Osteocyte (in vitro differentiated cells): ENCODE measurements at regions not wholly inside any gene's neighbourhood (a gene's known extent, or its start where the extent isn't known, plus 50 kb on each side); places are given as distances from the start of the nearest gene placed in this dataset.
"Not testable (repeated sequence)": the region's sequence is repeated elsewhere in the genome, so short reads cannot be mapped to it uniquely, and the experiment has no call there.

Experiments used
- DNase-seq: peaks from one replicate; pipeline ENCODE4 v3.0.0; 2021; ENCODE audit warnings: mixed read lengths; ENCODE audit not compliant: unreplicated experiment; ENCODE audit errors: extremely low spot score
- H3K27ac Mint-ChIP-seq: one replicate; pipeline ENCODE4 v1.8.0; 2021; ENCODE audit warnings: mild to moderate bottlenecking, mixed read lengths; ENCODE audit not compliant: unreplicated experiment
- H3K27me3 Mint-ChIP-seq: one replicate; pipeline ENCODE4 v1.8.0; 2021; ENCODE audit warnings: mixed read lengths; ENCODE audit not compliant: unreplicated experiment
- H3K36me3 Mint-ChIP-seq: one replicate; pipeline ENCODE4 v1.8.0; 2021; ENCODE audit warnings: mixed read lengths; ENCODE audit not compliant: unreplicated experiment
- H3K4me1 Mint-ChIP-seq: one replicate; pipeline ENCODE4 v1.8.0; 2021; ENCODE audit warnings: mixed read lengths; ENCODE audit not compliant: unreplicated experiment
- H3K4me3 Mint-ChIP-seq: one replicate; pipeline ENCODE4 v1.8.0; 2021; ENCODE audit warnings: mild to moderate bottlenecking, moderate library complexity, mixed read lengths; ENCODE audit not compliant: unreplicated experiment
- H3K9me3 Mint-ChIP-seq: one replicate; pipeline ENCODE4 v1.8.0; 2021; ENCODE audit warnings: mixed read lengths; ENCODE audit not compliant: unreplicated experiment
- CTCF ChIP-seq: fragments of 200-600 bp; sonication (generic); IDR thresholded peaks from 2 replicates; pipeline ENCODE4 v1.5.0; 2021; ENCODE audit warnings: antibody characterized with exemption, mild to moderate bottlenecking, moderate library complexity

DNA sequence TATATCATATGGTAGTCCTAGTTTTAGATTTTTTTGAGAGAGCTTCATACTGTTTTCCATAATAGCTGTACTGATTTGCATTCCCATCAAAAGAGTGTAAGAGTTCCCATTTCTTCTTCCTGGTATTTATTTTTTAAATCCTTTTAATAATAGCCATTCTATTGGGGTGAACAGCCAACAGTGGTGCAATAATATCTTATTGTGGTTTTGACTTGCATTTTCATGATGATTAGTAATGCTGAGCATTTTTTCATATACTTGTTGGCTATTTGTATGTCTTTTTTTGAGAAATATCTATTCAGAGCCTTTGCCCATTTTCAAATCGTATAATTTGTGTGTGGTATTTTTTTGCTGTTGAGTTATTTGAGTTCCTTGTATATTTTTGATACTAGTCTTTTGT lies 167.4 kb downstream of the FZD1 start:
- Mint-ChIP-seq H3K27me3 (peaks cover 12% of the 10 kb centered on the region), H3K27ac (no peak overlapping the region), H3K4me3 (no peak overlapping the region), H3K4me1 (peaks cover 7% of the 10 kb centered on the region), H3K9me3 (no peaks in the 10 kb centered on the region), H3K36me3 (no peaks in the 10 kb centered on the region)
- no peak for TF ChIP-seq CTCF
- no peak for DNase-seq

GRCh38 chr7:91434836-91435235 lies 170.6 kb downstream of the FZD1 start:
- peaks cover 2% of the 10 kb centered on the region for H3K36me3 Mint-ChIP-seq
- no peak for DNase-seq
- H3K9me3 Mint-ChIP-seq, result peaks cover 8% of the 10 kb centered on the region
- no peak overlapping the region for H3K27ac Mint-ChIP-seq
- no peak overlapping the region for H3K4me3 Mint-ChIP-seq
- no peak for TF ChIP-seq CTCF
- peaks cover 12% of the 10 kb centered on the region for H3K27me3 Mint-ChIP-seq
- H3K4me1 Mint-ChIP-seq, result peaks cover 7% of the 10 kb centered on the region

DNA sequence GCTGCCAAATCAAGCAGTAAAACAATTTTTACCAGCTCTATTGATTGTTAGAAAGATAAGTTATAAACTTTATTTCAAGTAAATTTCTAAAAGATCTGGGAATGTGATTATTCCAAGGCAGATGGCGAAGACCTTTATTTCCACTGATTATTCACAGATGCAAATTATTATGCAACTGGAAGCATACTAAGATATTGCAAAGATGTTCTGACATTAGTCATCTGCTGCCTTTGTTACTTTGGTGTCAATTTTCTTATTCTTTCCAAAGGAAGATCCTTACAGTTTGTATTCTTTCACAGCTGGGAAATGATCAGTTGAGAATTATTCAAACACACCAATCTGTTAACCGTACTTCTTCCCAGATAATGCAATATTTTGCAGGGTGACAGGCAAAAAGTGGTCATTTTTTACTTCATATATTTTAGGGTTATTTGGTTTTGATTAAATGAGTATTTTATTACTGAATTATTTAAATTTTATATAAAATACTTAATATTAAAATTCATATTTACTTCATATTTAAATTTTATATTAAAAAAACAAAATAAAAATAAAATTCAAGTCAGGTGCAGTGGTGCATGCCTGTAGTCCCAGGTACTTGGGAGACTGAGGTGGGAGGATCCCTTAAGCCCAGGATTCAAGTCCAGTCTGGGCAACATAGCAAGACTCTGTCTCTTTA lies 171.3 kb downstream of the FZD1 start:
- no peak overlapping the region for H3K27ac Mint-ChIP-seq
- no peak for TF ChIP-seq CTCF
- H3K4me3 Mint-ChIP-seq, result no peak overlapping the region
- peaks cover 12% of the 10 kb centered on the region for H3K9me3 Mint-ChIP-seq
- H3K4me1 Mint-ChIP-seq, result peaks cover 7% of the 10 kb centered on the region
- H3K27me3 Mint-ChIP-seq, result peaks cover 11% of the 10 kb centered on the region
- H3K36me3 Mint-ChIP-seq, result peaks cover 2% of the 10 kb centered on the region
- no peak for DNase-seq

DNA sequence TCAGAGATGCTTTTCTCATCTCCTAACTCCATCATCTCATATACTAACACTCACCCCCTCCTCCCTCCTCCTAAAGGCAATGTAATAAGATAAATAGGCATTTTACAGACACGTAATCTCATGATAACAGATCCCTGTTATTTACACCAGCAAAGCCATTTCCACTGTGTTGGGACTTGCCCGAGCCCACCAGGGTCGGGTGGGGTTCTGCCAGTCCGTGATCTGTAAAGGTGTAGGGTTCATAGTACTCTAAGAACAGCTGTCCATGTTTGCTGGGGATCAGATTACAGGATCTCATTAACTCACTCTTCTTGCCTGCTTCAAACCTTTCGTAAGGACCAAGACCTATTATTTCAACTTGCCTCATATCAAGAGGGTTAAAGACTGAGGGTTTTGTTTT lies 172.4 kb downstream of the FZD1 start:
- peaks cover 7% of the 10 kb centered on the region for H3K4me1 Mint-ChIP-seq
- no peak for TF ChIP-seq CTCF
- H3K36me3 Mint-ChIP-seq, result peaks cover 2% of the 10 kb centered on the region
- H3K27me3 Mint-ChIP-seq, result peaks cover 9% of the 10 kb centered on the region
- peaks cover 13% of the 10 kb centered on the region for H3K9me3 Mint-ChIP-seq
- no peak for DNase-seq
- H3K4me3 Mint-ChIP-seq, result no peak overlapping the region
- no peak overlapping the region for H3K27ac Mint-ChIP-seq

DNA sequence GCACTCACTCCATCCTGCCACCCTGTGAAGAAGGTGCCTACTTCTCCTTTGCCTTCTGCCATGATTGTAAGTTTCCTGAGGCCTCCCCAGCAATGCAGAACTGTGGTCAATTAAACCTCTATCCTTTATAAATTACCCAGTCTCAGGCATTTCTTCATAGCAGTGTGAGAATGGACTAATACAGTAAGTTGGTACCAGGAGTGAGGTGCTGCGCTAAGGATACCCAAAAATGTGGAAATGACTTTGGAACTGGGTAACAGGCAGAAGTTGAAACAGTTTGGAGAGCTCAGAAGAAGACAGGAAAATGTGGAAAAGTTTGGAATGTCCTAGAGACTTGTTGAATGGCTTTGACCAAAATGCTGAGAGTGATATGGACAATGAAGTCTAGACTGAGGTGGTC lies 176.0 kb downstream of the FZD1 start:
- H3K27me3 Mint-ChIP-seq, H3K36me3 Mint-ChIP-seq, H3K4me3 Mint-ChIP-seq, H3K27ac Mint-ChIP-seq, DNase-seq: not testable (repeated sequence)
- H3K9me3 Mint-ChIP-seq, result peaks cover 13% of the 10 kb centered on the region
- H3K4me1 Mint-ChIP-seq, result peaks cover 10% of the 10 kb centered on the region

DNA sequence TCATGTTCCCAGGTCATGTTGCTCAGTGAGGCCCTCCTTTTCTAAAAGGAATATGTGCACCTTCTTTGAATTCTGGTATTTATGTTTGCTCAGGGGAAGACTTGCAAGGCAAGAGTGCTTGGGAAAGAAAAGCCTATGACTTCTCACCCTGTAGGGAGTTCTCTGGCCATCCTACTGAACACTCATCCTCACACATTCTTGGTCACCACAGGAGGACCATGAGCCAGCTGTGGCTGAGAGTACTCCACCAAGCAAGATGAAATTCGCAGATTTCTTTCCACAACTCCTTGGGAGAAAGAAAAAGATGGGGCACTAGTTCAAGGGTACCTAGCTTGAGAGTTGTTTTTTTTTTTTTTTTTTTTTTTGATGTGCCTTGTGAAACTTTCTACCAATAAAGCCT lies 179.6 kb downstream of the FZD1 start:
- H3K27ac Mint-ChIP-seq, result no peak overlapping the region
- H3K4me3 Mint-ChIP-seq, result no peak overlapping the region
- H3K36me3 Mint-ChIP-seq, result peaks cover 2% of the 10 kb centered on the region
- H3K4me1 Mint-ChIP-seq, result peaks cover 4% of the 10 kb centered on the region
- H3K27me3 Mint-ChIP-seq, result no peaks in the 10 kb centered on the region
- TF ChIP-seq CTCF, result no peak
- DNase-seq, result no peak
- H3K9me3 Mint-ChIP-seq, result peaks cover 24% of the 10 kb centered on the region
